A673 (cell line): ENCODE measurements at regions not wholly inside any gene's neighbourhood (a gene's known extent, or its start where the extent isn't known, plus 50 kb on each side); places are given as distances from the start of the nearest gene placed in this dataset.

Experiments
- BruUV-seq: library from RNA; stranded (reverse); fragments of 400-500 nt; replicated peaks from 2 replicates; lab custom pipeline; 2021; lab: Mats Ljungman, UMichigan
- CTCF ChIA-PET: fragments of 300-600 bp; sonication (Branson Sonifier 250); formaldehyde crosslinking; loops from one replicate; lab custom pipeline; 2022; ENCODE audit warnings: antibody characterized with exemption; lab: Charles Lee
- POLR2A ChIA-PET: fragments of 300-600 bp; sonication (Branson Sonifier 250); formaldehyde crosslinking; loops from one replicate; lab custom pipeline; 2022; ENCODE audit warnings: antibody characterized with exemption; ENCODE audit not compliant: low non-redundant PET; lab: Charles Lee
- DNase-seq: peaks from one replicate; pipeline ENCODE4 v3.0.0-alpha.2; 2015; ENCODE audit warnings: low spot score
- H3K27ac ChIP-seq: fragments of 200-600 bp; sonication (generic); 2 replicates; pipeline ENCODE4 v1.5.1; 2016; ENCODE audit warnings: mixed run types, low read depth, mild to moderate bottlenecking, mixed read lengths, antibody characterized with exemption, low read length; ENCODE audit not compliant: poor library complexity, severe bottlenecking
- H3K27me3 ChIP-seq: fragments of 200-600 bp; sonication (generic); replicated peaks from 2 replicates; pipeline ENCODE4 v1.6.1; 2017; ENCODE audit warnings: mixed run types, low read depth, mild to moderate bottlenecking, mixed read lengths, antibody characterized with exemption, low read length; ENCODE audit not compliant: insufficient read depth, poor library complexity
- H3K36me3 ChIP-seq: fragments of 200-600 bp; sonication (generic); 2 replicates; pipeline ENCODE4 v1.6.1; 2016; ENCODE audit warnings: mixed run types, mild to moderate bottlenecking, mixed read lengths, antibody characterized with exemption, low read length; ENCODE audit not compliant: insufficient read depth, poor library complexity, severe bottlenecking
- H3K4me1 ChIP-seq: fragments of 200-600 bp; sonication (generic); 2 replicates; pipeline ENCODE4 v1.6.1; 2017; ENCODE audit warnings: mixed run types, mild to moderate bottlenecking, mixed read lengths, antibody characterized with exemption, low read length; ENCODE audit not compliant: insufficient read depth, poor library complexity, severe bottlenecking
- H3K4me3 ChIP-seq: fragments of 200-600 bp; sonication (generic); 2 replicates; pipeline ENCODE4 v1.5.1; 2016; ENCODE audit warnings: low read depth, mixed run types, mild to moderate bottlenecking, mixed read lengths, low read length; ENCODE audit not compliant: poor library complexity, severe bottlenecking
- H3K9me3 ChIP-seq: fragments of 200-600 bp; sonication (generic); 2 replicates; pipeline ENCODE4 v1.6.1; 2016; ENCODE audit warnings: mixed run types, low read depth, mild to moderate bottlenecking, mixed read lengths, antibody characterized with exemption, low read length; ENCODE audit not compliant: poor library complexity, severe bottlenecking
- CTCF ChIP-seq: fragments of 300-800, 200-600 bp; sonication (generic); conservative IDR thresholded peaks from 2 replicates; pipeline ENCODE4 v1.5.1; 2017; ENCODE audit warnings: low read depth, mild to moderate bottlenecking, antibody characterized with exemption, low read length, moderate library complexity, mixed read lengths
- EZH2 ChIP-seq: fragments of 200-600 bp; sonication (generic); IDR thresholded peaks from 2 replicates; pipeline ENCODE4 v1.6.1; 2017; ENCODE audit warnings: borderline replicate concordance, low read depth, mild to moderate bottlenecking, mixed read lengths, antibody characterized with exemption, low read length; ENCODE audit not compliant: poor library complexity, severe bottlenecking
- intact Hi-C: fragments of 100-400 bp; cut with micrococcal nuclease; formaldehyde crosslinking; loops from one replicate; pipeline ENCODE4 v1.10.0; 2022; ENCODE audit not compliant: unreplicated experiment

DNA sequence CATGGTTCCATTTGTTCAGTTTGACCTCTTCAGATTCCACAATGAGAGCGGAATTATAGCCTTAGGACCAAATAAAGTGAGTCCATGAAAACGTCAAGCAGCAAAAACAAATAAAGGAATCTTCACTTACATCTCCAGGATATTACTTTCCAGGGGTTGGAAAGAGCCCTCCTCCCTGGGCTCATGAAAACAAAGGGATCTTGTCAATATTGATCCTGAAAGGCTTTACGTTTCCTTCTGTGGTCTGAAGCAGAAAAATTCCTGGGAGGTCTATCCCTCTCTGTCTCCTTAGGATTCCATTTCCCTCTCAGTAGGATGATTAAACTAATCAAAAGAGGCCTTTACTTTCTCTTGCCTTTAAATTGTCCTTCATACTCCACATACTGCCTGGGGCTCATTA, 293.5 kb downstream of the GPAM start:
- H3K4me1 ChIP-seq = no peaks in the 10 kb centered on the region
- intact Hi-C loops = no loop called here
- no peaks in the 10 kb centered on the region for H3K36me3 ChIP-seq
- H3K27ac ChIP-seq = no peak overlapping the region
- H3K27me3 ChIP-seq = no peaks in the 10 kb centered on the region
- no peak for DNase-seq
- no peak overlapping the region for H3K4me3 ChIP-seq
- POLR2A ChIA-PET = no interaction called here
- no peak for TF ChIP-seq EZH2
- TF ChIP-seq CTCF = no peak
- no TSS peak for BruUV-seq
- CTCF ChIA-PET = no interaction called here
- no peaks in the 10 kb centered on the region for H3K9me3 ChIP-seq

- ChIA-PET CTCF (interaction anchor here (0.7 kb wide), 1 partner anchor 391 kb away, joined by 5 read pairs; no protein-coding TSS in a partner anchor), POLR2A (no interaction called here)
- Histone ChIP-seq H3K36me3 (no peaks in the 10 kb centered on the region), H3K4me1 (no peaks in the 10 kb centered on the region), H3K4me3 (no peak overlapping the region), H3K27ac (no peak overlapping the region), H3K27me3 (peaks cover 8% of the 10 kb centered on the region), H3K9me3 (no peaks in the 10 kb centered on the region)
- BruUV-seq = no TSS peak
- no peak for DNase-seq
- intact Hi-C loops = no loop called here
- TF ChIP-seq EZH2 = no peak
- no peak for TF ChIP-seq CTCF
Observed at GRCh38 chr10:111916011-111916410, 267.6 kb downstream of the GPAM start.

- TF ChIP-seq EZH2 = no peak
- no peak for TF ChIP-seq CTCF
- DNase-seq = no peak
- CTCF ChIA-PET = no interaction called here
- Histone ChIP-seq H3K9me3 (no peaks in the 10 kb centered on the region), H3K27ac (no peak overlapping the region), H3K4me3 (no peak overlapping the region), H3K4me1 (no peaks in the 10 kb centered on the region), H3K36me3 (no peaks in the 10 kb centered on the region), H3K27me3 (peaks cover 11% of the 10 kb centered on the region)
- intact Hi-C loops = no loop called here
- POLR2A ChIA-PET = no interaction called here
- no TSS peak for BruUV-seq
Observed at GRCh38 chr10:111921821-111922220, 261.7 kb downstream of the GPAM start.
